Right cardiac atrium (tissue), 5 donors: ENCODE measurements at regions not wholly inside any gene's neighbourhood (a gene's known extent, or its start where the extent isn't known, plus 50 kb on each side); places are given as distances from the start of the nearest gene placed in this dataset.
A peak's percentile ranks its signal among the peaks of the same experiment; 100 is the strongest.
"Not testable (repeated sequence)": the region's sequence is repeated elsewhere in the genome, so short reads cannot be mapped to it uniquely, and the experiment has no call there.

Source experiments
- ATAC-seq, 2 donors: fragments of 200-7000 bp; cut with Tn5 transposase; one replicate each; pipeline versions ENCODE4 v1.8.0 to v1.9.1; 2020; ENCODE audit warnings: moderate library complexity in 2 of 2, mild to moderate bottlenecking in 1 of 2
- DNase-seq, 3 donors: peaks; one replicate each; pipeline ENCODE4 v3.0.0-alpha.2; 2020
- H3K27ac ChIP-seq: one replicate; pipeline ENCODE4 v1.5.1; 2013; ENCODE audit warnings: mild to moderate bottlenecking, low read length, control low read depth, moderate library complexity
- H3K27me3 ChIP-seq: one replicate; pipeline ENCODE4 v1.6.1; 2013; ENCODE audit not compliant: control insufficient read depth, insufficient read depth
- H3K4me1 ChIP-seq: one replicate; pipeline ENCODE4 v1.6.1; 2013; ENCODE audit warnings: low read length; ENCODE audit not compliant: control insufficient read depth, insufficient read depth
- H3K4me3 ChIP-seq: one replicate; pipeline ENCODE4 v1.5.1; 2013; ENCODE audit warnings: low read length, control low read depth
- H3K9me3 ChIP-seq: one replicate; pipeline ENCODE4 v1.6.1; 2013; ENCODE audit warnings: low read length; ENCODE audit not compliant: control insufficient read depth
- WGBS: extraction: QIAGEN DNeasy Blood & Tissue Kit; methylation state at CpG from one replicate; pipeline ENCODE4 v1.1.7; 2013; 5-methylcytosine and 5-hydroxymethylcytosine counted together
- intact Hi-C, 4 donors: fragments of 100-400 bp; cut with DNase I; formaldehyde crosslinking; loops; one replicate each; pipeline versions ENCODE4 v1.11.0 to v1.14.0; 2022 to 2023
- donor health status: healthy with polysubstance abuse.
- donor health status: DM: no; HTN: yes; CAD: no.
- donor health status: DM: no; HTN: no; CAD: no.
- donor health status: DM: no; HTN: yes; CAD: no; lungs with severe emphysema.
- donor health status: DM: yes; HTN: yes; CAD: no.

GRCh38 chr10:57664815-57665214, 602.9 kb downstream of the IPMK start:
- WGBS: 50% methylated on average over 3 of the region's 3 CpGs
- no peaks in the 10 kb centered on the region for H3K27me3 ChIP-seq
- H3K27ac ChIP-seq: no peak overlapping the region
- ATAC-seq: no peak
- H3K4me3 ChIP-seq: no peak overlapping the region
- DNase-seq: no peak
- intact Hi-C loops: no loop called here
- no peaks in the 10 kb centered on the region for H3K4me1 ChIP-seq
- H3K9me3 ChIP-seq: no peaks in the 10 kb centered on the region

DNA sequence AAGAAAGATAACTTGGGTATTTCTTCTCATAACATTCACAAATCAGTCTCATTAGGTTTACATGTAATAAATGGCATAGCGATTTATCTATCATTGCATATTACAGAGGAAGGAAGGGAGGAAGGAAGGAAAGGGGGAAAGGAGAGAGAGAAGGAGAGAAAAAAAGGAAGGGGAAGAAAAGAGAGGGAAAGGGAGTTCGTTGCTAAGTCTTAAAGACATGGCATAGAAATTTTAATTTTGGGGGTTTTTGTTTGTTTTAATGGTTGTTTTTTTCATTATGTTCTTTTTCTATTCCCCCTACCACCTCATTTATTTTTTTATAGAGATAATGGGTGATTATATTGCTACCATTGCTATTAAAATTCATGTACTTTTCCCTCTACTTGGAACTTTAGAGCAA, 604.3 kb downstream of the IPMK start:
- intact Hi-C loops: no loop called here
- ATAC-seq (no peak), DNase-seq (no peak)
- no peaks in the 10 kb centered on the region for H3K27me3 ChIP-seq
- no peak overlapping the region for H3K27ac ChIP-seq
- no peak overlapping the region for H3K4me3 ChIP-seq
- H3K9me3 ChIP-seq: no peaks in the 10 kb centered on the region
- WGBS: 59% methylated on average over 2 of the region's 2 CpGs
- no peaks in the 10 kb centered on the region for H3K4me1 ChIP-seq

DNA sequence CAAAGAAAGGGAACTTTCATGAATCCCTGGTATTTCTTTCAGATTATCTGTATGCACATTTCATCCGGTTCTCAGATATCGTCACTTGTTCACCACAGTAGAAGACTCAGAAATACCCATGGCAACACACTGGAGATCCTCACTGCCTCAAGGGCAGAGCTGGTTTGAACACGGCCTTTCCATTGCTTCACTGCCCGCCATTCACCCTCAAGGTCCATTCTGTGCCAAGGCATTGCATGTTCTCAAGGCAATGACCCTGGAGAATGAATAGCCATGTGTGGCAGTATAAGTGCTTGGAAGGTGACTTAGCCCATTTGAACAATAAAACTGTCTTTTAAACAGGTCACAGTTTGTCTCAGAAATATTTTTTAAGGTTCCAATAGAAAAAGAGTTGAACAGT, 606.5 kb downstream of the IPMK start:
- Histone ChIP-seq H3K9me3 (no peaks in the 10 kb centered on the region), H3K27me3 (no peaks in the 10 kb centered on the region), H3K4me3 (no peak overlapping the region), H3K27ac (no peak overlapping the region), H3K4me1 (no peaks in the 10 kb centered on the region)
- 83% methylated on average over 4 of the region's 4 CpGs for WGBS
- no peak for ATAC-seq
- intact Hi-C loops: no loop called here
- DNase-seq: no peak

- H3K4me1 ChIP-seq: no peaks in the 10 kb centered on the region
- ATAC-seq (peak in 1 of 2 donors; percentile 42), DNase-seq (peak in 2 of 3 donors; percentile 8 to 48)
- H3K27me3 ChIP-seq: no peaks in the 10 kb centered on the region
- intact Hi-C loops: no loop called here
- H3K9me3 ChIP-seq: no peaks in the 10 kb centered on the region
- no peak overlapping the region for H3K27ac ChIP-seq
- no peak overlapping the region for H3K4me3 ChIP-seq
- WGBS: 26% methylated on average over 5 of the region's 5 CpGs
Measured at GRCh38 chr10:57657164-57657765, 610.4 kb downstream of the IPMK start.

GRCh38 chr10:57654856-57655255, 612.8 kb downstream of the IPMK start:
- no peaks in the 10 kb centered on the region for H3K27me3 ChIP-seq
- no peak for DNase-seq
- no peak overlapping the region for H3K27ac ChIP-seq
- ATAC-seq: no peak
- H3K4me3 ChIP-seq: no peak overlapping the region
- H3K9me3 ChIP-seq: no peaks in the 10 kb centered on the region
- WGBS: 79% methylated on average over 2 of the region's 2 CpGs
- intact Hi-C loops: no loop called here
- no peaks in the 10 kb centered on the region for H3K4me1 ChIP-seq

DNA sequence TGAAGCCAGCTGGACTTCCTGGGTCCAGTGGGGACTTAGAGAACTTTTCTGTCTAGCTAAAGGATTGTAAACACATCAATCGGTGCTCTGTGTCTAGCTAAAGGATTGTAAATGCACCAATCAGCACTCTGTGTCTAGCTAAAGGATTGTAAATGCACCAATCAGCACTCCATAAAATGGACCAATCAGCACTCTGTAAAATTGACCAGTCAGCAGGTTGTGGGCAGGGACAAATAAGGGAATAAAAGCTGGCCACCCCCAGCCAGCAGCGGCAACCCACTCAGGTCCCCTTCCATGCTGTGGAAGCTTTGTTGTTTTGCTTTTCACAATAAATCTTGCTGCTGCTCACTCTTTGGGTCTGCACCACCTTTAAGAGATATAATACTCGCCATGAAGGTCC, 622.6 kb downstream of the IPMK start:
- intact Hi-C loops, H3K27me3 ChIP-seq, H3K9me3 ChIP-seq, DNase-seq, H3K4me3 ChIP-seq, ATAC-seq, H3K4me1 ChIP-seq, H3K27ac ChIP-seq: not testable (repeated sequence)
- WGBS: 79% methylated on average over 3 of the region's 3 CpGs

DNA sequence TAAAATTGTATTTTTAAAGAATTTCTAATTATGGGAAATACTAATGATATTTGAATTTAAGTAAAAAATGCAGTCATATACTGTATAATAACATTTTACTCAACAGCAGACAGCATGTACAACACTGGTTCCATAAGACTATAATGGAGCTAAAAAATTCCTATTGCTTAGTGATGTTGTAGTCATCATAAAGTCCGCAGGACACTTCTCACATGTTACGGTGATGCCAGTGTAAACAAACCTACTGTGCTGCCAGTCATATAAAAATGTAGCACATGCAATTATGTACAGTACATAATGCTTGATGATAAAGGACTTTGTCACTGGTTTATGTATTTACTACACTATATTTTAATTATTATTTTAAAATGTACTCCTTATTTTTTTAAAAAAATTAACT, 629.3 kb downstream of the IPMK start:
- no peaks in the 10 kb centered on the region for H3K9me3 ChIP-seq
- ATAC-seq (no peak), DNase-seq (no peak)
- no peaks in the 10 kb centered on the region for H3K4me1 ChIP-seq
- no peak overlapping the region for H3K27ac ChIP-seq
- 88% methylated on average over 2 of the region's 2 CpGs for WGBS
- no peak overlapping the region for H3K4me3 ChIP-seq
- intact Hi-C loops: no loop called here
- no peaks in the 10 kb centered on the region for H3K27me3 ChIP-seq

GRCh38 chr10:57628592-57629284, 639.0 kb downstream of the IPMK start:
- H3K4me1 ChIP-seq: no peaks in the 10 kb centered on the region
- DNase-seq (no peak), ATAC-seq (no peak)
- H3K27ac ChIP-seq: no peak overlapping the region
- H3K27me3 ChIP-seq: no peaks in the 10 kb centered on the region
- 25% methylated on average over 3 of the region's 3 CpGs for WGBS
- intact Hi-C loops: no loop called here
- H3K4me3 ChIP-seq: no peak overlapping the region
- H3K9me3 ChIP-seq: no peaks in the 10 kb centered on the region

DNA sequence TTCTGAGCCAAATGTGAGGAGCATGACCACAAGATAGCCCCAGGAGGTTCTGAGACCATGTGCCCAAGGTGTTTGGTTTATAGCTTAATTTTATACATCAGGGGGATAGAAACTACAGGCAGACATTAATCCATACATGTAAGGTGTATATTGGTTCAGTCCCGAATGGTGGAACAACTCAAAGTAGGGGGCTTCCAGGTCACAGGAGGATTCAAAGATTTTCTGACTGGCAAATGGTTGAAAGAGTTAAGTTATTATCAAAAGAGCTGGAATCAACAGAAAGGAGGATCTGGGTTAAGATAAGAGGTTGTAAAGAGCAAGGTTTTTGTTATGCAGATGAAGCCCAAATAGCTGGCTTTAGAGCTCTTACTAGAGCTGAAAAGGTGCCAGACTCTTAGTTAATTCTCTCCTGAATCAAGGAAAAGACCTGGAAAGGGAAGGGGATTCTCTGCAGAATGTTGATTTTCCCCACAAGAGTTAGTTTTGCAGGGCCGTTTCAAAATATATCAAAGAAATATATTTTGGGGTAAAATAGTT, 640.0 kb downstream of the IPMK start:
- no peak for ATAC-seq
- Histone ChIP-seq H3K4me1 (no peaks in the 10 kb centered on the region), H3K27ac (no peak overlapping the region), H3K27me3 (no peaks in the 10 kb centered on the region), H3K9me3 (no peaks in the 10 kb centered on the region), H3K4me3 (no peak overlapping the region)
- DNase-seq: no peak
- intact Hi-C loops: no loop called here
- WGBS: 33% methylated on average over 2 of the region's 2 CpGs

DNA sequence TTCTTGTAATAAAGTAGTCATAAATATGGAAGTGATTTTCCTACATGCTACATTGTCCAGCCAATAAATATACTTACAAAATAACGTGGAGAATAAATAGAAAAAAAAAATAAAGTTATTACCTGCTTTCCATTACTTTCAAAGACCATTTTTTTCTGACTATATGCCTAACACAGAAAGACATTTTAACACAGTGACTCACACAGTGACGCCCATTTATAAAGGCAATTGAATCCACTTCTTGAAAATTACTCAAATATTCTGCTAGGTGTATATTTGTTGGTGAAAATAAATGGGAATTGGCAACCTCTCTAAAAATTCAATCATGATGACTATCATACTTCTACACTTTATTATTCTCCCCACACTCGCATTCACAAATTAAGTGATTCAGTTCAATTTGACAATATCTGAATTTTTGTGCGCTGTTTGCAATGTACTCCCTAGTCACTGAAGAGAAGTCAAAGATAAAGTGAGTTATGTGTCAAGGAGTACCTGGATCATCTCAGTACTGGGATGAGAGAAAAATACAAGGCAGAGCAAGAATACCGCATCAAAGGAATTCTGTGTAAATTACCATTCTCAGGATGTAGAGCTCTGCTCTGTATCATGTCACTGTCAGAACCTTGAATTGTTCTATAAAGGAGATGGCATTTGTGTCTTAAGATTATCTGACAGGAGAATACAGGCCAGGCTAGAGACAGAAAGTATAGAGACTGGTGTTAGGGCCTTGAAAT, 642.7 kb downstream of the IPMK start:
- WGBS: 45% methylated on average over 5 of the region's 5 CpGs
- H3K27me3 ChIP-seq: no peaks in the 10 kb centered on the region
- no peak for ATAC-seq
- no peaks in the 10 kb centered on the region for H3K9me3 ChIP-seq
- H3K27ac ChIP-seq: no peak overlapping the region
- intact Hi-C loops: no loop called here
- no peak overlapping the region for H3K4me3 ChIP-seq
- DNase-seq: no peak
- H3K4me1 ChIP-seq: no peaks in the 10 kb centered on the region

DNA sequence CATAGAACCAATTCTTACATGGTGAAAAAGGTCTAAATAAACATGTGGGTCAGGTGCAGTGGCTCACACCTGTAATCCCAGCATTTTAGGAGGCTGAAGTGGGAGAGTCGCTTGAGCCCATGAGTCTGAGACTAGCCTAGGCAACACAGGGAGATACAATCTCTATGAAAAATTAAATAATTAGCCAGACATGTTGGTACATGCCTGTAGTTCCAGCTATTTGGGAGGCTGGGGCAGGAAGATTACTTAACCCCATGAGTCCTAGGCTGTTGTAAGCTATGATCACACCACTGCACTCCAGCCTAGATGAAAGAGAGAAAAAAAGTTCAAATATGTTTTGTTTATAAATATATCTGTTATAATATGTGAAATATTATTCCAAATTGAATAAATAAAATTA, 643.6 kb downstream of the IPMK start:
- Histone ChIP-seq H3K4me1 (no peaks in the 10 kb centered on the region), H3K27me3 (no peaks in the 10 kb centered on the region), H3K27ac (no peak overlapping the region), H3K4me3 (no peak overlapping the region), H3K9me3 (no peaks in the 10 kb centered on the region)
- ATAC-seq: no peak
- no peak for DNase-seq
- intact Hi-C loops: no loop called here
- 84% methylated on average over 1 of the region's 1 CpG for WGBS
